Osteocyte (in vitro differentiated cells): ENCODE measurements at regions not wholly inside any gene's neighbourhood (a gene's known extent, or its start where the extent isn't known, plus 50 kb on each side); places are given as distances from the start of the nearest gene placed in this dataset.

Source experiments
- DNase-seq: peaks from one replicate; pipeline ENCODE4 v3.0.0; 2021; ENCODE audit warnings: mixed read lengths; ENCODE audit not compliant: unreplicated experiment; ENCODE audit errors: extremely low spot score
- H3K27ac Mint-ChIP-seq: one replicate; pipeline ENCODE4 v1.8.0; 2021; ENCODE audit warnings: mild to moderate bottlenecking, mixed read lengths; ENCODE audit not compliant: unreplicated experiment
- H3K27me3 Mint-ChIP-seq: one replicate; pipeline ENCODE4 v1.8.0; 2021; ENCODE audit warnings: mixed read lengths; ENCODE audit not compliant: unreplicated experiment
- H3K36me3 Mint-ChIP-seq: one replicate; pipeline ENCODE4 v1.8.0; 2021; ENCODE audit warnings: mixed read lengths; ENCODE audit not compliant: unreplicated experiment
- H3K4me1 Mint-ChIP-seq: one replicate; pipeline ENCODE4 v1.8.0; 2021; ENCODE audit warnings: mixed read lengths; ENCODE audit not compliant: unreplicated experiment
- H3K4me3 Mint-ChIP-seq: one replicate; pipeline ENCODE4 v1.8.0; 2021; ENCODE audit warnings: mild to moderate bottlenecking, moderate library complexity, mixed read lengths; ENCODE audit not compliant: unreplicated experiment
- H3K9me3 Mint-ChIP-seq: one replicate; pipeline ENCODE4 v1.8.0; 2021; ENCODE audit warnings: mixed read lengths; ENCODE audit not compliant: unreplicated experiment
- TF ChIP-seq, protein P1 (sequence below): fragments of 200-600 bp; sonication (generic); IDR thresholded peaks from 2 replicates; pipeline ENCODE4 v1.5.0; 2021; ENCODE audit warnings: antibody characterized with exemption, mild to moderate bottlenecking, moderate library complexity

DNA sequence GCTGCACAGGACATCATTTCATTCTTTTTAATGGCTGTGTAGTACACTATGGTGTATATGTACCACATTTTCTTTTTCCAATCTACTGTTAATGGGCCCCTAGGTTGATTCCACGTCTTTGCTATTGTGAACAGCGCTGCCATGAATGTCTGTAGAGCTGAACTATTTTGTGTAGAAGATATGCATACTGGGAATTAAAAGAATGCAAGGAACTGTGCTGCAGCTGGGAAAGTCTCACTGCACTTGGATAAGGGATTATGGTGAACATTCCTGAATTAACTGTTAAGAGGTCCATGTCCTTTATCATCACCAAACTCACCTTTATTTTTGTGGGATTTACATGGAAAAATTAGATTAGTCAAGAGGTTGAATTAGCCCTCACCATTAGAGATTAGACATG is 224.7 kb downstream of the SNX19 start:
- peaks cover 12% of the 10 kb centered on the region for H3K4me1 Mint-ChIP-seq

DNA sequence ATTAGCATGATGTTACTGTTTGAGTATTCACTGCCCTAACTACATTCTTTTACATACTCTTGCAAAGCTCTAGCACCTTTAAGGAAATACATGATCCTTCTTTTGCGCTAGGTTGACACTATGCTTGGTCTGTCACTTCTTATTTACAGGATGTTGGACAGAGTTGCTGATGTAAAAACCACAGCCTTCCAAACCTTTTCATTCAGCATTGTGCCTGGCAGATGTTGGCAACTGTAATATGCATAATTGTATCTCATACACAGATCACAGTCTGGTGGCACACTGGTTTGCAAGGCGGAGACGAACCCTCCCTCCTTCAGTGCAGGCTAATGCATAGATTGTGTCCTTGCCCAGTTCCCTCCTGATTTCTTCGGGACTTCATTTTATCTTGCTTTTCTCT is 224.1 kb downstream of the SNX19 start:
- no peak for DNase-seq
- Mint-ChIP-seq H3K4me1 (peaks cover 12% of the 10 kb centered on the region), H3K36me3 (peaks cover 2% of the 10 kb centered on the region), H3K4me3 (no peak overlapping the region), H3K27me3 (no peaks in the 10 kb centered on the region), H3K27ac (no peak overlapping the region), H3K9me3 (peaks cover 7% of the 10 kb centered on the region)
- TF ChIP-seq, protein P1, sequence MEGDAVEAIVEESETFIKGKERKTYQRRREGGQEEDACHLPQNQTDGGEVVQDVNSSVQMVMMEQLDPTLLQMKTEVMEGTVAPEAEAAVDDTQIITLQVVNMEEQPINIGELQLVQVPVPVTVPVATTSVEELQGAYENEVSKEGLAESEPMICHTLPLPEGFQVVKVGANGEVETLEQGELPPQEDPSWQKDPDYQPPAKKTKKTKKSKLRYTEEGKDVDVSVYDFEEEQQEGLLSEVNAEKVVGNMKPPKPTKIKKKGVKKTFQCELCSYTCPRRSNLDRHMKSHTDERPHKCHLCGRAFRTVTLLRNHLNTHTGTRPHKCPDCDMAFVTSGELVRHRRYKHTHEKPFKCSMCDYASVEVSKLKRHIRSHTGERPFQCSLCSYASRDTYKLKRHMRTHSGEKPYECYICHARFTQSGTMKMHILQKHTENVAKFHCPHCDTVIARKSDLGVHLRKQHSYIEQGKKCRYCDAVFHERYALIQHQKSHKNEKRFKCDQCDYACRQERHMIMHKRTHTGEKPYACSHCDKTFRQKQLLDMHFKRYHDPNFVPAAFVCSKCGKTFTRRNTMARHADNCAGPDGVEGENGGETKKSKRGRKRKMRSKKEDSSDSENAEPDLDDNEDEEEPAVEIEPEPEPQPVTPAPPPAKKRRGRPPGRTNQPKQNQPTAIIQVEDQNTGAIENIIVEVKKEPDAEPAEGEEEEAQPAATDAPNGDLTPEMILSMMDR, result no peak

More for the DNA sequence above, 224.7 kb downstream of the SNX19 start:
- TF ChIP-seq, protein P1, result no peak
- Mint-ChIP-seq H3K27ac (no peak overlapping the region), H3K27me3 (no peaks in the 10 kb centered on the region), H3K4me3 (no peak overlapping the region), H3K9me3 (peaks cover 7% of the 10 kb centered on the region), H3K36me3 (peaks cover 2% of the 10 kb centered on the region)
- DNase-seq, result no peak

DNA sequence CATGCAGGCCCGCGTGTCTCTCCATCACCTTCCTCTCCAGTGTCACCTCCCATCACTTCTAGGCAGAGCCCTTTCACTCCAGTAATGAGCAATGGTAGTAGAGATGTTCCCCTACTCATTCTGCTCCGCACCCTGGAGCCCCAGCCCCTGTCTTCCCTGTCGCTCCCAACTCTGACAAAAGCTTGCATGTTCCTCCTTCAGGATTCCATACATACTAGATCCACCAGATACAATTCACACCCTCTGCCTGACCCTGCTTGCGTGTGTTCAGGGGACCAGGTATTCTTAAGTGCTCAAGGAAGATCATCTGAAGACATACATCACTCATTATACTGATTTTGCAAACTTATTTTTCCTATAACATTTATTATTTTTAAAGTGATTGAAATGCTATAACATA is 222.7 kb downstream of the SNX19 start:
- Mint-ChIP-seq H3K4me1 (peaks cover 12% of the 10 kb centered on the region), H3K27me3 (no peaks in the 10 kb centered on the region), H3K27ac (no peak overlapping the region), H3K4me3 (no peak overlapping the region), H3K9me3 (peaks cover 7% of the 10 kb centered on the region), H3K36me3 (peaks cover 2% of the 10 kb centered on the region)
- DNase-seq, result no peak
- TF ChIP-seq, protein P1, result no peak

DNA sequence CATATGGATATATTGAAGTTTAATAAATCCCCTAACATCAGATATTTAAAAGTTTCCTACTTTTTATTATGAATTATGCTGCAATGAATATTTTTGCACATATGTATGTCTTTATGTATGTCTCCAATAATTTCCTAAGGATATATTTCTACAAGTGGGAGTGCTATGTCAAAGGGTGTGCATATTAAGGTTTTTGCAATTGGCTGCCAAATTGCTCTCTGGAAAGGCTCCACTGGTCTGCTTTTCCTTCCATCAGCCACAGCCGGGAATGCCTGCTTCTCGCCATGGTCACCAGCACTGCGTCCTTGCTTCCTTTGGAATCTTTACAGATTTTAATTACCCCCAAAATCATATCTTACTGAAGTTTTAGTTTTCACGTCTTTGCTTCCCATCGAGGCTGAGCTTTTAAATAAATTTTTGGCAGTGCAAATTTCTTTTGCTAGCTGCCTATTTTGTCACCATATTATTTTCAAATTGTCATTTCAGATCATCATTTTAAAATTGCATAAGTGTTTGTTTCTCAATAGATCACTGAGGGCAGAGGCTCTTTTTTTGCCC is 221.7 kb downstream of the SNX19 start:
- no peaks in the 10 kb centered on the region for H3K27me3 Mint-ChIP-seq
- DNase-seq, result no peak
- TF ChIP-seq, protein P1, result no peak
- peaks cover 2% of the 10 kb centered on the region for H3K36me3 Mint-ChIP-seq
- H3K9me3 Mint-ChIP-seq, result peaks cover 5% of the 10 kb centered on the region
- H3K4me3 Mint-ChIP-seq, result no peak overlapping the region
- no peak overlapping the region for H3K27ac Mint-ChIP-seq
- peaks cover 2% of the 10 kb centered on the region for H3K4me1 Mint-ChIP-seq

DNA sequence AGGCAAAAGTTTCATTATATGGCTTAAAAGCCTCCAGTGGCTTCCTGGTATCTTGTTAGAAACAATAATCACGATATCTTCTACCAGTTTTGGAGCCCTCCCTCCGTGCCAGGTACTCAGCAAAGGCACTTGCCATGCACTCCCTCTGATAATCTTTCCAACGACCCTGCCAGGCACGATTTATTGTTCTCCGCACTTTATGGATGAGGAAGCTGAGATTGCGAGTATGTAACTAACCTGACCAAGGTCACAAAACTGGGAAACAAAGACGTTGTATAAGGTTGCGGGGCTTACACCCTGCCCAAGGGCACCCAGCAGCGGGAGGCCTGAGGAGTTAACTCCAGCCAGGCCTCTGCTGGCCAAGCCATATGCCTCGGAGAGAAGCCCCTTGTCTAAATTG is 218.1 kb downstream of the SNX19 start:
- TF ChIP-seq, protein P1, result no peak
- no peak for DNase-seq
- Mint-ChIP-seq H3K9me3 (no peaks in the 10 kb centered on the region), H3K27me3 (no peaks in the 10 kb centered on the region), H3K27ac (no peak overlapping the region), H3K4me3 (no peak overlapping the region), H3K36me3 (peaks cover 2% of the 10 kb centered on the region), H3K4me1 (no peaks in the 10 kb centered on the region)
